ENCODE measurements at regions not wholly inside any gene's neighbourhood (a gene's known extent, or its start where the extent isn't known, plus 50 kb on each side); places are given as distances from the start of the nearest gene placed in this dataset.

- ATAC-seq (no peak), DNase-seq (no peak)
- Histone ChIP-seq H3K27me3 (ENCODE audit: control insufficient read depth, insufficient read depth, low read length) (no peaks in the 10 kb centered on the region), H3K27ac (ENCODE audit: low read length) (no peak overlapping the region), H3K4me3 (ENCODE audit: low read length) (no peak overlapping the region), H3K9me3 (ENCODE audit: control insufficient read depth, insufficient read depth, low read length) (peaks cover 3% of the 10 kb centered on the region), H3K36me3 (ENCODE audit: control insufficient read depth, insufficient read depth, low read length) (no peaks in the 10 kb centered on the region), H3K4me1 (ENCODE audit: control insufficient read depth, insufficient read depth, low read length) (no peaks in the 10 kb centered on the region)
- peaks cover 10% of the 10 kb centered on the region for H3K36me3 Mint-ChIP-seq
- WGBS (ENCODE audit: insufficient coverage) = 65% methylated on average over 3 of the region's 3 CpGs
- H3K27me3 Mint-ChIP-seq (ENCODE audit: low read depth in 2 of 2) = no peaks in the 10 kb centered on the region
- TF ChIP-seq, protein P1, sequence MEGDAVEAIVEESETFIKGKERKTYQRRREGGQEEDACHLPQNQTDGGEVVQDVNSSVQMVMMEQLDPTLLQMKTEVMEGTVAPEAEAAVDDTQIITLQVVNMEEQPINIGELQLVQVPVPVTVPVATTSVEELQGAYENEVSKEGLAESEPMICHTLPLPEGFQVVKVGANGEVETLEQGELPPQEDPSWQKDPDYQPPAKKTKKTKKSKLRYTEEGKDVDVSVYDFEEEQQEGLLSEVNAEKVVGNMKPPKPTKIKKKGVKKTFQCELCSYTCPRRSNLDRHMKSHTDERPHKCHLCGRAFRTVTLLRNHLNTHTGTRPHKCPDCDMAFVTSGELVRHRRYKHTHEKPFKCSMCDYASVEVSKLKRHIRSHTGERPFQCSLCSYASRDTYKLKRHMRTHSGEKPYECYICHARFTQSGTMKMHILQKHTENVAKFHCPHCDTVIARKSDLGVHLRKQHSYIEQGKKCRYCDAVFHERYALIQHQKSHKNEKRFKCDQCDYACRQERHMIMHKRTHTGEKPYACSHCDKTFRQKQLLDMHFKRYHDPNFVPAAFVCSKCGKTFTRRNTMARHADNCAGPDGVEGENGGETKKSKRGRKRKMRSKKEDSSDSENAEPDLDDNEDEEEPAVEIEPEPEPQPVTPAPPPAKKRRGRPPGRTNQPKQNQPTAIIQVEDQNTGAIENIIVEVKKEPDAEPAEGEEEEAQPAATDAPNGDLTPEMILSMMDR (IDR thresholded peaks at IDR 0.05) = no peak
- H3K4me1 Mint-ChIP-seq = no peaks in the 10 kb centered on the region
- intact Hi-C loops (cut with micrococcal nuclease) = no loop called here
- H3K4me3 Mint-ChIP-seq = no peak overlapping the region
- H3K27ac Mint-ChIP-seq = no peak overlapping the region
- H3K9me3 Mint-ChIP-seq = peaks cover 18 to 21% of the 10 kb centered on the region in 2 donors
Observed at GRCh38 chr4:23547601-23548000, 342.2 kb downstream of the PPARGC1A start.

DNA sequence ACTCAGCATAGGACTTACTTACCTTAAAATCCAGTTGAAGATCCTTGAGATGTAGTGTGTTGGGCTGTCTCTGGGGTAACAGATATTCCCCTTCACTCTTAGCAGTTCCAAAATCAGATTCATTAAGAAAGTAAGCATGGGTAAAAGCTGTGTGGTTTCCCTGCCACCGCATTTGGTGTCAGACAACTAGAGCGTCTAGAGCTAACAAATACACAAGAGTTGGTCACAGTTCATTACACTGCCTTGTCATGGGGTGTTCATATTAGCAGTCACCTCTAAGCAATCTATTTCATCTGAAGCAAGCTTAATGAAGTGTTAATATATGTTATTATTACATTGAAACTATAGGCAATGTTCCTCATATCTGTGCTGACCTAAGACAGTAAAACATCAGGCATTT lies 342.8 kb downstream of the PPARGC1A start:
- Mint-ChIP-seq H3K27me3 (ENCODE audit: low read depth in 2 of 2) (no peaks in the 10 kb centered on the region), H3K36me3 (peaks cover 10% of the 10 kb centered on the region), H3K4me3 (no peak overlapping the region), H3K27ac (no peak overlapping the region), H3K9me3 (peaks cover 18 to 21% of the 10 kb centered on the region in 2 donors), H3K4me1 (no peaks in the 10 kb centered on the region)
- Histone ChIP-seq H3K27ac (ENCODE audit: low read length) (no peak overlapping the region), H3K4me3 (ENCODE audit: low read length) (no peak overlapping the region), H3K9me3 (ENCODE audit: control insufficient read depth, insufficient read depth, low read length) (peaks cover 7% of the 10 kb centered on the region), H3K36me3 (ENCODE audit: control insufficient read depth, insufficient read depth, low read length) (no peaks in the 10 kb centered on the region), H3K27me3 (ENCODE audit: control insufficient read depth, insufficient read depth, low read length) (no peaks in the 10 kb centered on the region), H3K4me1 (ENCODE audit: control insufficient read depth, insufficient read depth, low read length) (no peaks in the 10 kb centered on the region)
- TF ChIP-seq, protein P1 (IDR thresholded peaks at IDR 0.05) = no peak
- WGBS (ENCODE audit: insufficient coverage) = 93% methylated on average over 2 of the region's 2 CpGs
- DNase-seq (no peak), ATAC-seq (no peak)
- intact Hi-C loops (cut with micrococcal nuclease) = no loop called here

DNA sequence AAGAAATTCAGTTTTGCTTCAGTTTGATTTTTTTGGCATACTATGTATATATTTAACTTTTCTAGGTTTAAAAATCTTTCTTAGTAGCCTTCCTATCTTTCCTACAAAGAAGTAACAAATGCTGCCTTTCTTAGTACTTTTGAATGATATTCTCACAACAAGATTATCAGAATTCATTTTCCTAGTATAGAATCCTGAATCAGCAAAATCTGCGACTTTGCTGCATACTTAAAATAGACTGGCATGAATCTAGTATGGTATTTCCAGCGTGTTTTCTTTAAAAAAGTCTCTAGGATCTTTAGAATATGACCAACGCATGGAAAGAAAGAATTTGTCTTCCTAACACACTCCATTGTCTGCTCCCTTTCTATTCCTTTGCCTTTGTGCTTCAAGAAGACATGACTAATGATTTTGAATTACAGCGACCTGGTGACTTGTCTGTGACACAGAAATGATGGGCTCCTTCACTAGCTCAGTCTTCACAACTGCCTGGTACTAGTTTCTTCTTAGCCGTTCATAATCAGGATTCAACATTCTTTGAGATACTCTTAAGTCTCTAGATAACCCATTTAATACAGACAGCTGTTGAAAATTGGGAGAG lies 349.8 kb downstream of the PPARGC1A start:
- Histone ChIP-seq H3K4me1 (ENCODE audit: control insufficient read depth, insufficient read depth, low read length) (no peaks in the 10 kb centered on the region), H3K36me3 (ENCODE audit: control insufficient read depth, insufficient read depth, low read length) (no peaks in the 10 kb centered on the region), H3K27ac (ENCODE audit: low read length) (no peak overlapping the region), H3K27me3 (ENCODE audit: control insufficient read depth, insufficient read depth, low read length) (no peaks in the 10 kb centered on the region), H3K4me3 (ENCODE audit: low read length) (no peak overlapping the region), H3K9me3 (ENCODE audit: control insufficient read depth, insufficient read depth, low read length) (peaks cover 14% of the 10 kb centered on the region)
- Mint-ChIP-seq H3K9me3 (peaks cover 13 to 24% of the 10 kb centered on the region in 2 donors), H3K27me3 (ENCODE audit: low read depth in 2 of 2) (no peaks in the 10 kb centered on the region), H3K4me3 (no peak overlapping the region), H3K36me3 (no peaks in the 10 kb centered on the region), H3K27ac (no peak overlapping the region), H3K4me1 (no peaks in the 10 kb centered on the region)
- TF ChIP-seq, protein P1 (IDR thresholded peaks at IDR 0.05) = no peak
- 69% methylated on average over 5 of the region's 5 CpGs for WGBS (ENCODE audit: insufficient coverage)
- intact Hi-C loops (cut with micrococcal nuclease) = no loop called here
- no peak for DNase-seq
- no peak for ATAC-seq

DNA sequence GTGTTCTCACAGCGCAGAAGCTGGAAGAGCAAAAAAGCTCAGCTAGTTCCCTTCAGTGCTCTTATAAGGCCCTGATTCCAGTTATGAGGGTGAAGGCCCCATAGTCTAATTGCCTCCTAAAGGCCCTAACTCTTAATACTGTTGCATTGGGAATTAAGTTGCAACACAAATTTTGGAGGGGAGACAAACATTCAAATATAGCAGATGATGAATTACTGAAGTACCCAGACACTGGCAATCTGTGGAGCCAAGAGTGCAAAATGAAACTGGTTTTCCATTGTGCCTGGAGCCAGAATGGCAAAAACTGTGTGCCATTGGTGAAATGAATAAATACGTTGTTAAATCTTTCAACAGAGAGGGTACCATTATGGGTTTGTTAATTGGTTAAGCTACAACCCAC lies 356.0 kb downstream of the PPARGC1A start:
- Mint-ChIP-seq H3K9me3 (peaks cover 7 to 26% of the 10 kb centered on the region in 2 donors), H3K4me1 (no peaks in the 10 kb centered on the region), H3K4me3 (no peak overlapping the region), H3K36me3 (peaks cover 8% of the 10 kb centered on the region), H3K27me3 (ENCODE audit: low read depth in 2 of 2) (no peaks in the 10 kb centered on the region), H3K27ac (no peak overlapping the region)
- Histone ChIP-seq H3K4me1 (ENCODE audit: control insufficient read depth, insufficient read depth, low read length) (no peaks in the 10 kb centered on the region), H3K36me3 (ENCODE audit: control insufficient read depth, insufficient read depth, low read length) (no peaks in the 10 kb centered on the region), H3K27ac (ENCODE audit: low read length) (no peak overlapping the region), H3K9me3 (ENCODE audit: control insufficient read depth, insufficient read depth, low read length) (no peaks in the 10 kb centered on the region), H3K27me3 (ENCODE audit: control insufficient read depth, insufficient read depth, low read length) (no peaks in the 10 kb centered on the region), H3K4me3 (ENCODE audit: low read length) (no peak overlapping the region)
- TF ChIP-seq, protein P1 (IDR thresholded peaks at IDR 0.05) = no peak
- WGBS (ENCODE audit: insufficient coverage) = 89% methylated on average over 2 of the region's 2 CpGs
- ATAC-seq = no peak
- intact Hi-C loops (cut with micrococcal nuclease) = no loop called here
- DNase-seq = no peak

Measured in natural killer cell (primary cell).